ENCODE measurements at regions not wholly inside any gene's neighbourhood (a gene's known extent, or its start where the extent isn't known, plus 50 kb on each side); places are given as distances from the start of the nearest gene placed in this dataset.

DNA sequence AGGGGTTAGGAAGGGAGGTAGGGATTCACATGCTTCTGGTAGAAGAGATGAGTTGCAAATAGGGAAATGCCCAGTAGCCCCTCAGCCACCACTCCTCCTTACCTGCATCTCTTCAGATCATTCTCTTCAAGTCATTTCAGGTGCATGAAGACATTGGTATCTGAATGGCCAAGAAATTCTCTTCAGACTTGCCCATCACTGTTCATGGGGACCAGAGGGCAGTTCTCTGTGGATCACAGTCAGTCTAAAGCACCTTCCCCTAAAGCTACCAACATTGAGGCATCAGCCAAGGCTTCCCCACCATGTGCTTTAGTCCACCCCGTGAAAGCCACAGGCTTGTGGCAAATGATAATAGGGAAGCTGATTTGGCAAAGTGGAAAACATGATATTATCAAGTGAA, 319.4 kb upstream of the ZNF32 start:
- TF ChIP-seq CTCF (IDR thresholded peaks at IDR 0.05 in 8 of 11, conservative IDR thresholded peaks at IDR 0.05 in 3 of 11) (no peak), POLR2A (IDR thresholded peaks at IDR 0.05) (no peak)
